OCI-LY1 (cell line): ENCODE measurements at regions not wholly inside any gene's neighbourhood (a gene's known extent, or its start where the extent isn't known, plus 50 kb on each side); places are given as distances from the start of the nearest gene placed in this dataset.

ENCODE experiments used
- CTCF ChIP-seq: fragments of 200-600 bp; sonication (generic), shearing (Covaris generic); IDR thresholded peaks from 2 replicates; pipeline ENCODE4 v1.5.1; 2017; ENCODE audit warnings: mild to moderate bottlenecking, antibody characterized with exemption, low read length, moderate library complexity, mixed read lengths
- EZH2 ChIP-seq: fragments of 200-600 bp; sonication (generic), shearing (Covaris generic); IDR thresholded peaks from 2 replicates; pipeline ENCODE4 v1.8.0; 2017; ENCODE audit warnings: borderline replicate concordance, mixed run types, mild to moderate bottlenecking, antibody characterized with exemption, low read length, moderate library complexity, mixed read lengths

GRCh38 chr9:115445655-115446054 is 327.7 kb upstream of the TNC start:
- TF ChIP-seq CTCF = no peak
- TF ChIP-seq EZH2 = no peak
